Gastrocnemius medialis (tissue), 4 donors: ENCODE measurements at regions not wholly inside any gene's neighbourhood (a gene's known extent, or its start where the extent isn't known, plus 50 kb on each side); places are given as distances from the start of the nearest gene placed in this dataset.

Experiments used
- CTCF ChIP-seq, 5 experiments: fragments of 450-650 bp in 3 of 5; fragments of 200-600 bp in 2 of 5; sonication (generic) in 2 of 5; IDR thresholded peaks in 4 of 5; conservative IDR thresholded peaks in 1 of 5; 1 replicate in 4 of 5; 2 replicates in 1 of 5; pipeline ENCODE4 v1.5.1; 2016 to 2019; ENCODE audit warnings: antibody characterized with exemption in 5 of 5, mild to moderate bottlenecking in 3 of 5, moderate library complexity in 3 of 5
- POLR2A ChIP-seq, 2 donors: fragments of 450-650 bp; IDR thresholded peaks; one replicate each; pipeline ENCODE4 v1.6.1; 2017; ENCODE audit warnings: antibody characterized with exemption in 2 of 2, mild to moderate bottlenecking in 2 of 2, moderate library complexity in 2 of 2

- TF ChIP-seq POLR2A (IDR thresholded peaks at IDR 0.05) = no peak
- TF ChIP-seq CTCF (IDR thresholded peaks at IDR 0.05 in 4 of 5, conservative IDR thresholded peaks at IDR 0.05 in 1 of 5) = no peak
Measured at GRCh38 chr5:88934439-88934838, 51.5 kb upstream of the MEF2C start.
